CD8-positive, alpha-beta memory T cell (primary cell): ENCODE measurements at regions not wholly inside any gene's neighbourhood (a gene's known extent, or its start where the extent isn't known, plus 50 kb on each side); places are given as distances from the start of the nearest gene placed in this dataset.
"Not testable (repeated sequence)": the region's sequence is repeated elsewhere in the genome, so short reads cannot be mapped to it uniquely, and the experiment has no call there.

ENCODE experiments used
- CTCF ChIA-PET: fragments of 350-600 bp; sonication (Branson Sonifier 250); formaldehyde crosslinking; loops from one replicate; lab custom pipeline; 2021; ENCODE audit warnings: antibody characterized with exemption; lab: Charles Lee
- POLR2A ChIA-PET: fragments of 350-600 bp; sonication (Branson Sonifier 250); formaldehyde crosslinking; loops from one replicate; lab custom pipeline; 2021; ENCODE audit warnings: antibody characterized with exemption; lab: Charles Lee
- DNase-seq, 5 donors: peaks; one replicate each; pipeline versions ENCODE4 v3.0.0 to v3.0.0-alpha.2; 2020 to 2022; ENCODE audit warnings: mixed read lengths in 1 of 5
- H3K27ac ChIP-seq: one replicate; pipeline ENCODE4 v1.7.0; 2013; ENCODE audit warnings: low read depth, mild to moderate bottlenecking, low read length, moderate library complexity
- H3K27me3 ChIP-seq: 2 replicates; pipeline ENCODE4 v1.7.0; 2013; ENCODE audit warnings: low read length, mild to moderate bottlenecking; ENCODE audit not compliant: insufficient read depth, poor library complexity, severe bottlenecking
- H3K36me3 ChIP-seq: 2 replicates; pipeline ENCODE4 v1.7.0; 2013; ENCODE audit warnings: mild to moderate bottlenecking, low read length, moderate library complexity; ENCODE audit not compliant: insufficient read depth
- H3K4me1 ChIP-seq: 2 replicates; pipeline ENCODE4 v1.7.0; 2013; ENCODE audit warnings: mild to moderate bottlenecking, low read length, moderate library complexity; ENCODE audit not compliant: insufficient read depth
- H3K4me3 ChIP-seq: 2 replicates; pipeline ENCODE4 v1.7.0; 2013; ENCODE audit warnings: mild to moderate bottlenecking, low read length
- H3K9me3 ChIP-seq: 2 replicates; pipeline ENCODE4 v1.7.0; 2013; ENCODE audit warnings: mild to moderate bottlenecking, low read length
- H3K27ac Mint-ChIP-seq, 8 donors: one replicate each; pipeline ENCODE4 v1.8.0; 2020 to 2021; ENCODE audit warnings: mixed read lengths in 8 of 8, mild to moderate bottlenecking in 6 of 8, inconsistent platforms in 3 of 8, moderate library complexity in 3 of 8
- H3K27me3 Mint-ChIP-seq, 2 donors: one replicate each; pipeline ENCODE4 v1.8.0; 2020 to 2021; ENCODE audit warnings: mixed read lengths in 2 of 2, mild to moderate bottlenecking in 1 of 2, moderate library complexity in 1 of 2
- H3K36me3 Mint-ChIP-seq, 3 donors: one replicate each; pipeline ENCODE4 v1.8.0; 2020 to 2021; ENCODE audit warnings: mixed read lengths in 3 of 3, inconsistent platforms in 1 of 3, mild to moderate bottlenecking in 1 of 3
- H3K4me1 Mint-ChIP-seq, 3 donors: one replicate each; pipeline ENCODE4 v1.8.0; 2020 to 2021; ENCODE audit warnings: mixed read lengths in 3 of 3, inconsistent platforms in 1 of 3, mild to moderate bottlenecking in 1 of 3
- H3K4me3 Mint-ChIP-seq, 7 donors: one replicate each; pipeline ENCODE4 v1.8.0; 2020 to 2021; ENCODE audit warnings: mixed read lengths in 7 of 7, mild to moderate bottlenecking in 6 of 7, moderate library complexity in 4 of 7, inconsistent platforms in 2 of 7
- H3K9me3 Mint-ChIP-seq, 5 donors: one replicate each; pipeline ENCODE4 v1.8.0; 2020 to 2022; ENCODE audit warnings: mixed read lengths in 5 of 5, mild to moderate bottlenecking in 3 of 5, moderate library complexity in 2 of 5, inconsistent platforms in 1 of 5

- Mint-ChIP-seq H3K27me3 (no peaks in the 10 kb centered on the region), H3K4me1 (no peaks in the 10 kb centered on the region), H3K36me3 (no peaks in the 10 kb centered on the region), H3K27ac (no peak overlapping the region), H3K9me3 (peaks cover 0 to 19% (median 7%) of the 10 kb centered on the region in 5 donors), H3K4me3 (no peak overlapping the region)
- Histone ChIP-seq H3K4me3 (no peak overlapping the region), H3K9me3 (no peaks in the 10 kb centered on the region), H3K27me3 (no peaks in the 10 kb centered on the region), H3K4me1 (no peaks in the 10 kb centered on the region), H3K27ac (no peak overlapping the region), H3K36me3 (no peaks in the 10 kb centered on the region)
- CTCF ChIA-PET: no interaction called here
- DNase-seq: no peak
- POLR2A ChIA-PET: no interaction called here
Measured at GRCh38 chr9:106035806-106036205, 341.5 kb downstream of the TMEM38B start.

- Histone ChIP-seq H3K4me1 (no peaks in the 10 kb centered on the region), H3K36me3 (no peaks in the 10 kb centered on the region), H3K27me3 (no peaks in the 10 kb centered on the region), H3K27ac (no peak overlapping the region), H3K9me3 (no peaks in the 10 kb centered on the region), H3K4me3 (no peak overlapping the region)
- POLR2A ChIA-PET: no interaction called here
- Mint-ChIP-seq H3K36me3 (no peaks in the 10 kb centered on the region), H3K4me3 (no peak overlapping the region), H3K27ac (no peak overlapping the region), H3K27me3 (no peaks in the 10 kb centered on the region), H3K4me1 (no peaks in the 10 kb centered on the region), H3K9me3 (peaks cover 0 to 17% (median 6%) of the 10 kb centered on the region in 5 donors)
- DNase-seq: no peak
- CTCF ChIA-PET: no interaction called here
Measured at GRCh38 chr9:106038266-106039001, 344.1 kb downstream of the TMEM38B start.

GRCh38 chr9:106039151-106039935 is 345.0 kb downstream of the TMEM38B start:
- no peaks in the 10 kb centered on the region for H3K36me3 Mint-ChIP-seq
- DNase-seq: no peak
- Histone ChIP-seq H3K27ac (no peak overlapping the region), H3K36me3 (no peaks in the 10 kb centered on the region), H3K27me3 (no peaks in the 10 kb centered on the region), H3K4me3 (no peak overlapping the region), H3K9me3 (no peaks in the 10 kb centered on the region), H3K4me1 (no peaks in the 10 kb centered on the region)
- H3K4me1 Mint-ChIP-seq: no peaks in the 10 kb centered on the region
- H3K9me3 Mint-ChIP-seq: peaks cover 0 to 16% (median 6%) of the 10 kb centered on the region in 5 donors
- H3K4me3 Mint-ChIP-seq: no peak overlapping the region
- CTCF ChIA-PET: no interaction called here
- POLR2A ChIA-PET: no interaction called here
- no peak overlapping the region for H3K27ac Mint-ChIP-seq
- H3K27me3 Mint-ChIP-seq: no peaks in the 10 kb centered on the region

- H3K9me3 Mint-ChIP-seq: peaks cover 0 to 11% (median 5%) of the 10 kb centered on the region in 5 donors
- DNase-seq, H3K4me3 Mint-ChIP-seq, H3K27ac Mint-ChIP-seq, H3K36me3 Mint-ChIP-seq, H3K4me3 ChIP-seq, H3K36me3 ChIP-seq, H3K27ac ChIP-seq, H3K27me3 ChIP-seq, H3K9me3 ChIP-seq, CTCF ChIA-PET, H3K4me1 ChIP-seq, POLR2A ChIA-PET, H3K27me3 Mint-ChIP-seq, H3K4me1 Mint-ChIP-seq: not testable (repeated sequence)
Measured at GRCh38 chr9:106041920-106042319, 347.6 kb downstream of the TMEM38B start.

- Histone ChIP-seq H3K4me3 (no peak overlapping the region), H3K4me1 (no peaks in the 10 kb centered on the region), H3K9me3 (no peaks in the 10 kb centered on the region), H3K27me3 (no peaks in the 10 kb centered on the region), H3K27ac (no peak overlapping the region), H3K36me3 (no peaks in the 10 kb centered on the region)
- no peak for DNase-seq
- Mint-ChIP-seq H3K4me3 (no peak overlapping the region), H3K4me1 (no peaks in the 10 kb centered on the region), H3K9me3 (peaks cover 7 to 16% (median 12%) of the 10 kb centered on the region in 5 donors), H3K27ac (no peak overlapping the region), H3K27me3 (no peaks in the 10 kb centered on the region), H3K36me3 (no peaks in the 10 kb centered on the region)
- CTCF ChIA-PET: no interaction called here
- POLR2A ChIA-PET: no interaction called here
Measured at GRCh38 chr9:106051545-106051944, 357.2 kb downstream of the TMEM38B start.

- no peaks in the 10 kb centered on the region for H3K36me3 ChIP-seq
- no peak overlapping the region for H3K27ac ChIP-seq
- Mint-ChIP-seq H3K4me1 (no peaks in the 10 kb centered on the region), H3K9me3 (peaks cover 7 to 14% (median 12%) of the 10 kb centered on the region in 5 donors), H3K36me3 (no peaks in the 10 kb centered on the region), H3K4me3 (no peak overlapping the region), H3K27ac (no peak overlapping the region), H3K27me3 (no peaks in the 10 kb centered on the region)
- no peak for DNase-seq
- H3K4me3 ChIP-seq: no peak overlapping the region
- ChIA-PET POLR2A (no interaction called here), CTCF (no interaction called here)
- no peaks in the 10 kb centered on the region for H3K27me3 ChIP-seq
- H3K9me3 ChIP-seq: no peaks in the 10 kb centered on the region
- H3K4me1 ChIP-seq: no peaks in the 10 kb centered on the region
Measured at GRCh38 chr9:106052166-106052565, 357.8 kb downstream of the TMEM38B start.

- no peak overlapping the region for H3K27ac ChIP-seq
- ChIA-PET CTCF (no interaction called here), POLR2A (no interaction called here)
- Mint-ChIP-seq H3K27ac (no peak overlapping the region), H3K9me3 (peaks cover 5 to 15% (median 12%) of the 10 kb centered on the region in 5 donors), H3K27me3 (no peaks in the 10 kb centered on the region), H3K4me3 (no peak overlapping the region), H3K4me1 (no peaks in the 10 kb centered on the region), H3K36me3 (no peaks in the 10 kb centered on the region)
- H3K27me3 ChIP-seq: no peaks in the 10 kb centered on the region
- H3K36me3 ChIP-seq: no peaks in the 10 kb centered on the region
- H3K4me3 ChIP-seq: no peak overlapping the region
- DNase-seq: no peak
- no peaks in the 10 kb centered on the region for H3K4me1 ChIP-seq
- H3K9me3 ChIP-seq: no peaks in the 10 kb centered on the region
Measured at GRCh38 chr9:106052735-106053134, 358.4 kb downstream of the TMEM38B start.

GRCh38 chr9:106056328-106056727 is 362.0 kb downstream of the TMEM38B start:
- Histone ChIP-seq H3K4me1 (no peaks in the 10 kb centered on the region), H3K27ac (no peak overlapping the region), H3K27me3 (no peaks in the 10 kb centered on the region), H3K4me3 (no peak overlapping the region), H3K36me3 (no peaks in the 10 kb centered on the region), H3K9me3 (no peaks in the 10 kb centered on the region)
- no peak overlapping the region for H3K4me3 Mint-ChIP-seq
- H3K27me3 Mint-ChIP-seq: no peaks in the 10 kb centered on the region
- no peak overlapping the region for H3K27ac Mint-ChIP-seq
- ChIA-PET POLR2A (no interaction called here), CTCF (no interaction called here)
- H3K36me3 Mint-ChIP-seq: no peaks in the 10 kb centered on the region
- DNase-seq: no peak
- no peaks in the 10 kb centered on the region for H3K4me1 Mint-ChIP-seq
- peaks cover 5 to 16% (median 12%) of the 10 kb centered on the region in 5 donors for H3K9me3 Mint-ChIP-seq
